Smooth muscle cell of the brain vasculature (primary cell): ENCODE measurements at regions not wholly inside any gene's neighbourhood (a gene's known extent, or its start where the extent isn't known, plus 50 kb on each side); places are given as distances from the start of the nearest gene placed in this dataset.

Source experiments
- DNase-seq: peaks from one replicate; pipeline ENCODE4 v3.0.0-alpha.2; 2012; ENCODE audit warnings: low read depth, low spot score

GRCh38 chr1:55425310-55425930, 210.3 kb upstream of the USP24 start:
- no peak for DNase-seq

- DNase-seq, result no peak
Observed at GRCh38 chr1:55423376-55423775, 208.2 kb upstream of the USP24 start.

GRCh38 chr1:55420929-55421716, 206.0 kb upstream of the USP24 start:
- DNase-seq, result no peak

- DNase-seq, result no peak
Observed at GRCh38 chr1:55420026-55420425, 204.9 kb upstream of the USP24 start.

- no peak for DNase-seq
Observed at GRCh38 chr1:55418208-55419000, 203.2 kb upstream of the USP24 start.

GRCh38 chr1:55416164-55416842, 201.1 kb upstream of the USP24 start:
- no peak for DNase-seq

- no peak for DNase-seq
Observed at GRCh38 chr1:55413286-55413685, 198.1 kb upstream of the USP24 start.

GRCh38 chr1:55412060-55412459, 196.9 kb upstream of the USP24 start:
- no peak for DNase-seq

GRCh38 chr1:55402671-55403464, 187.7 kb upstream of the USP24 start:
- no peak for DNase-seq

GRCh38 chr1:55402142-55402541, 187.0 kb upstream of the USP24 start:
- no peak for DNase-seq

GRCh38 chr1:55400508-55400907, 185.3 kb upstream of the USP24 start:
- DNase-seq, result no peak

GRCh38 chr1:55399346-55399745, 184.2 kb upstream of the USP24 start:
- DNase-seq, result no peak

GRCh38 chr1:55396381-55396891, 181.3 kb upstream of the USP24 start:
- no peak for DNase-seq

- no peak for DNase-seq
Observed at GRCh38 chr1:55388960-55389359, 173.8 kb upstream of the USP24 start.

GRCh38 chr1:55387145-55387544, 172.0 kb upstream of the USP24 start:
- no peak for DNase-seq

GRCh38 chr1:55386456-55386855, 171.3 kb upstream of the USP24 start:
- DNase-seq, result no peak

GRCh38 chr1:55385402-55386018, 170.3 kb upstream of the USP24 start:
- no peak for DNase-seq

- DNase-seq, result no peak
Observed at GRCh38 chr1:55384637-55385036, 169.5 kb upstream of the USP24 start.

GRCh38 chr1:55382806-55383305, 167.7 kb upstream of the USP24 start:
- DNase-seq, result no peak

- no peak for DNase-seq
Observed at GRCh38 chr1:55381983-55382382, 166.8 kb upstream of the USP24 start.
